Stimulated activated CD8-positive, alpha-beta memory T cell treated with anti-CD3 and anti-CD28 coated beads, Interleukin-12 subunit alpha, Interleukin-12 subunit beta, amount 100 ng/mL, for 1 hour (primary cell): ENCODE measurements at regions not wholly inside any gene's neighbourhood (a gene's known extent, or its start where the extent isn't known, plus 50 kb on each side); places are given as distances from the start of the nearest gene placed in this dataset.
"Not testable (repeated sequence)": the region's sequence is repeated elsewhere in the genome, so short reads cannot be mapped to it uniquely, and the experiment has no call there.

Experiments used
- DNase-seq: peaks from one replicate; pipeline ENCODE4 v3.0.0-alpha.2; 2020; ENCODE audit warnings: low read depth

DNA sequence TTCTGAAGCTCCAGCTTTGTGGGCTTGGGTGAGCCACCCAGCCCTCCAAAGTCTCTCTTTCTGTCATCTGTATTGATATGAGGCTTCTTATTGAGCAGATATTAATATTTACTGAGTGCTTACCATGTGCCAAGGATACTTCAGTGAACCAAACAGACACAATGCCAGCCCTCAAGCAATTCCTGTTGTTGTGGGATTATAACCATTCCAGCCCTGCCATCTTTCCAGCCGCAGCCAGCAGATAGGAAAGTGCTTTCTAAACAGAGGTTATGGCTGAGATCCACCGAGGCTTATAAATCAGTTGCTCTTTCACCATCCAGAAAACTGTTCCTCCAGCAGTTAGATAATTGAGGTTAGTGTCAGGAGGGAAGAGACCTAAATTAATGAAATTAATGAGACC lies 137.7 kb upstream of the ALDH1B1 start:
- DNase-seq, result no peak

DNA sequence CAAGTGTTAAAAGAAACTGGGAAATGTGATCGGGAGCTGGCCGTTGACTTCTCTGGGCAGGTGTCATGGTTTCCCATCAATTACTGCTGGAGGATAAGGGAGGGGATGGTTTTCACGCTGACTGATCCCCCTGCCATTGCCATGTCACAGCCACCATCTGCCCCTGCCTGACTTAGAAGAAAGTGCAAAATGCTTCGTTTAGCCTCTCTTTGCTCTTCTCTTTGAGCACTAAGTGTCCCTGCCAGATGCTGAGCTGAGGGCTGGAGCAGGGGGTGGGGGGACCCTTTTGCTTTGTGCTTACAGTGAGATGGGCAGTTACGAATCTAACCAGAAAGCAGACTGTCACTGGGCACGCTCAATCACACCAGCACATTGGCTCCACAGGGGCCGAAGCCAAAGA lies 138.4 kb upstream of the ALDH1B1 start:
- DNase-seq, result no peak

GRCh38 chr9:38253200-38253599 lies 139.3 kb upstream of the ALDH1B1 start:
- no peak for DNase-seq

DNA sequence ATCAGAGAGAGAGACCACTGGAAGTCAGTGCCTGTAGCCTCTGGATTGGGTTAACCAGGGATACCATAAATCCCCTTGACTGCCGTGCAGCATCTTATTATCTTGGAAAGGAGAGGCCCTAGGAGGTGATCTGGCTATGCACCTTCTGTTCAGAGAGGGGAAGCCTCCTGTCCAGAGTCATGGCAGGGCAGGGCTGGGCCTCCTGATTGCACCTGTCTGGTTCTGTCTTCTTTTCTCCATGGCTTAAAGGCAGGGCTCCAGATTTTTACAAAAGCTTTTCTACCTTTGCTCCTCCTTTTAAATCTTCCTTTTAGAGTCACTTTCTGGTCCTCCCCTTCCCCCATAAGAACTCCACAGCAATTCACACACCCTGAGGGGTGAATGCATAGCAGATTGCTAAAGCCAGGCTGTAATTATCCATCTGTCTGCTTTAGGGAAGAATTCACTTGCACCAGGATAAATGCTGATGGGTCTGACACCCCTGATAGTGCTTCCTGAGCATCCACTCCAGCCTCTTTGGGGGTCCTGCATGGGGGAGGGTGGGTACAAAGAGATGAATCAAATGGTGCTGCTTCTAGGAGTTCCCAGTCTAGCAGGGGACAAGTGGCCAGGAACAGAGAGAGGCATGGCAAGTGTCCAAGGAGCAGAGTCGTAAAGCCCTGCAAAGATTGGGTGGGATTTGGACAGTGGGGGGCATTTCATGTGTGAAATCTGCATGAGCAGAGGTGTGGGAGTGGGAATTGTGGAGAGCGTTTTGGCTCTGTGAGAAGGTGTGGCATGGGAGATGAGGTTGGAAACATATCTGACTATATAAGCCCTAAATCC lies 141.3 kb upstream of the ALDH1B1 start:
- DNase-seq, result no peak

DNA sequence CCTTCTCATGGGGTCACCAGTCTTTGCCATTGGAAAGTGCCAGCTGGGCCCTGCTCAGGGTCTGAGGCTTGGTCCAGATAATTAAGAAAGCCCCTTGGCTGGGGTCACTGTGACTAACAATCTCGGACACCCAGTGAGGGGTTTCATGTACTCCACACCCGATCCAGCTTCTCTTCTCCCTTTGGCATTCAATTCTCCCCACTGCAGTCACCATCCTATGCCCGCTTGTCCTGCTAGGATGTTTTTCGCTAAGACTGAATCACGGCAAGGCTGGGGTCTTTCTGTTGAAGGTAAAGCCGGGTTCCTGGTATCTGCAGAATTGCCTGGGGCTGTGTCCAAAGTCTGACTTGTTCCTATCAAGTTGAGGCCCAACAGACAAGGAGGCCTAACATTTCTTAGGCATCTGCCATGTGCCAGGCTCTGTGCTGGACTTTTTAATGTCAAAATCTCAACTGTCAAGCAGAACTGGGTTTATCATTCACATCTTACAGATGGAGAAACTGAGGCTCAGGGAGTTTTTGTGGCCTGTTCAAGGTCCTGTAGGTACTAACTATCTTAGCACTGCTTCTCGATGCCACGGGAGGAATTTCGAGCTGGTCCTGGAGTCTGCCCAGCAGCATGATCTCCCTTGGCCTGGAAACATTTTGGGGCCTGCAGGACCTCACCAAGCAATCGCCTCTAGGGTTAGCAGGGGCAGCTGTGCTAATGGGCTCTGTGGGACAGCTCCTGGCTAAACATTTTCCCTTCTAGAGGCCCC lies 142.0 kb upstream of the ALDH1B1 start:
- no peak for DNase-seq

DNA sequence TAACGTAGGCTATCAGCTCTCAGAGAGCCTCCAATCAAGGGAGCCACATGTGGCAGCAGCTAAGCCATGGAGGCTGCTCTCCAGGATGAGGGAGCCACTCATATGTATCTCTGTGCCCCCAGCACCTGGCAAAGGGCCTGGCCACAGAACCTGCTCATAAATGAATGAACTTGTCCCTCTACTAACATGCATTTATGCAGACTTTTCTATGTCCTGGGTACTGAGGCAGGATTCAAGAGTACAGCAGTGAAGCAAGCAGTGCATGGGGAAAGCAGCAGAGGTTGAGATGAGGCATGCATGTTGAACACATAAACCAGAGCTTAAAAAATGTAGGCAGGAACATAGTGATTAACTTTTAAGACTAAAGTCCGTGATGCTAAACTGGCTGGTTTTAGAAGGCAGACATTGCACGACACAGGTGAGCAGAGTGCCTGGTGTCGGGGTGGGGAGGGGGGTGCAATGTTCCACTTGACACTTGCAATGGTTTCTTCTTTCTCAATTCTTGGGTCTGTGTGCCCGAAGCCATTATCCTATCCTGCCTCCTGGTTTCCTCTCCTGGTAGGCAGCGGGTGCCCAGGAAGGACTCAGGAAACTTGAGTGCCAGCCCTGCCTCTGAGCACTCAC lies 142.8 kb upstream of the ALDH1B1 start:
- no peak for DNase-seq

- DNase-seq, result no peak
Measured at GRCh38 chr9:38249049-38249448, 143.5 kb upstream of the ALDH1B1 start.

DNA sequence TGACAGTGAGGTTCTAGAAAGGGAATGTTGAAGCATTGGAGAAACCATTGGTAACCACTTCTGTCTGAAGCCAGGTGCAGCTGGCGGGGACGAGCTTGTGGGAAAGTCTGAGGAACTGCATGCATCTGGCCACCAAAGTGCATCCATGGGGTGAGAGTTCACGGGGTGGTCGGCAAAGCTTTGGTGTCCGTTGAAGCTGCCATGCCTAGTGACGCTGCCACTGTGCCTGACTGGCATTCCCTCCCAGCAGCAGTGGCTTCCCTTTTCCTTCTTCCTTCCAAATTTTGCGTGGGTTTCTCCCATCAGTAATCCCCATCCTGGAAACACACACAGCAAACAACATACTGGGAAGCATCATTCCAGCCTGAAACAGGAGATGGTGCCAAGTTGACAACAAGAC lies 145.7 kb upstream of the ALDH1B1 start:
- no peak for DNase-seq

- no peak for DNase-seq
Measured at GRCh38 chr9:38244971-38245370, 147.5 kb upstream of the ALDH1B1 start.

DNA sequence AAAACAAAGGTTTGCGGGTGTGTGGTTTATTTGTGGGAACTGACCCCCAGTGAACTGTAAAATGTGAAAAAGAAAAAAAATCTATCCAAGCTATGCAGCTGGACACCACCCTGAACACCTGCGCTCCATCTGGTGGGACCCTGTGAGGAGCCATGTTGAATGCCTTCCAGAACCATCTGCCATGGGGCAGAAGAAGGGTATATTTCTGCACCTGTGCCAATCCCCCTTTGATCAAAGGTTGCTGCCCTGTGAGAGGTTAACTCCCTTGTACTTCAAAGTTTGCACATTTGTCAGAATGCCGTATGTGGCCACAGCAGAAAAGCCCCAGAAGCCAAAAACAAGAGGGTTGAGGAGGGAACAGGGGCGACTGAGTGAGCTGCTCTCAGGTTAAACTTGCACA lies 148.5 kb upstream of the ALDH1B1 start:
- DNase-seq, result no peak

- not testable (repeated sequence) for DNase-seq
Measured at GRCh38 chr9:38242151-38242550, 150.4 kb upstream of the ALDH1B1 start.

GRCh38 chr9:38240051-38240450 lies 152.5 kb upstream of the ALDH1B1 start:
- no peak for DNase-seq

GRCh38 chr9:38235244-38235643 lies 157.3 kb upstream of the ALDH1B1 start:
- DNase-seq, result no peak

DNA sequence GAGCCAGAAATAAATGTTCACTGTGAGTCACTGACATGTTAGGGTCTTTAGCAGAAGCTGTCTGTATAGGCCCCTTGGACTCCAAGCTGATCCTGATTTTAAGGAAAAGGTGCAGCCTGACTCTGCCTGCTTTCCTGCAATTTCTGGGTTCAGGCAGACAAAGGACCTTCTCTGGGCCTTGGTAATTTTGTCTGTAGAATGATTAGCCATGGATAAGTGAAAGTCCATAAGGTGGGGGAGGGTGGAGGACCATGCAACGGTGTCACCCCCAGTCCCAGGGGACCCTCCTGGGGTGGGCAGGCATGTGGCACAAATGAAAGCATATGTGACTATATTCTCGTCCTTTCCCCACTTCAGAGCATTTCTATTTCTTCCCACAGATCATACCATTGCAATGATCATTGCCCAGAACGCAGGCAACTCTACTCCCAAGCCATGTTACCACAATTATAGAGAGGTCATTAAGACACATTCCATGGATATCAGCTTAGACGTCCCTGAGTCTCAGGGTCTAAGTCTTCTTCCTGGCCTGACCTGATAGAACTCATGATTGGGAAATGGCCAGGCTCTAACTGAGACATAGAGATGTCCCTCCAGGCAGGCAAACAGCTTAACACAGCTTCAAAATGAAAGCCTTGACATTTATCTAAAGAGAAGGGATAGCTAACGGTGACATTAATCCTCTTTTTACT lies 157.9 kb upstream of the ALDH1B1 start:
- DNase-seq, result no peak

GRCh38 chr9:38233796-38234355 lies 158.6 kb upstream of the ALDH1B1 start:
- no peak for DNase-seq

DNA sequence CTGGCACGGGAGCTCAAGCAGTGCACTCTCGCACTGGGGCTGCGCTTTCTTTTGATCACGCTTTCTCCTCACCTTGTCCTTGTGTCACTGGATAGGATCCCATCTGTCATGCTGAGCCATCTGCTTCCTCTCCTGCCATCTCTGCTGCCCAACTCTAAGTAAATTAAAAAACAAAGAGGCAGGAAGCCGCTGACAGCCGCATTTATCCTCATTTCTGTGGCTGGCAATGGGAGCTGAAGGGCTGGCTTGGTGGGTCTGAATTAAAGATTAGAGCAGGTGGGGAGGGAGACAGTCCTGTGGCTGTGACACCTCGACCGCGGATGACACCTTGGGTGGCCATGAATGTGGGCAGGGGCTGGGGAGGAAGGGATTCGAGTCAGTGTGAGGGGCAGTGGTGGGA lies 159.2 kb upstream of the ALDH1B1 start:
- no peak for DNase-seq

DNA sequence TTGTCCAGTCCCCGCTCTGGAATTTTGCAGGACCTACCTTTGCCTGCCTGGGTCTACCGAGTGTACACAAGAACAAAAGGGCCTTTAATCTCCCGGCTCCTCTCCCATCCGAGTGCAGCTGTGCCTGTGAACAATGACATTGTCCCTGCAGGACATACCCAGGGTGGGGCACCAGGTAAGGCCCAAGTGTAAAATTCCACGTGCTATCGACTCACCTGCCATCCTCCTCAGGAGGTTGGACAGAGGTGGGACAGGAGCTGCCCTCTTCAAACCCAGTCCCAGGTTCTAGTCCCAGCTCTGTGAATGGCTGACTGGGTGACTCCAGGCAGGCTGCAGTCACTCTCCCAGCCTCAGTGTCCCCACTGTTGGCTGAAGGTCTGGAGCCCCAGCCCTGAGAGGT lies 159.6 kb upstream of the ALDH1B1 start:
- no peak for DNase-seq

GRCh38 chr9:38229504-38230155 lies 160.6 kb upstream of the SHB start:
- DNase-seq, result no peak

- no peak for DNase-seq
Measured at GRCh38 chr9:38229104-38229500, 160.1 kb upstream of the SHB start.

DNA sequence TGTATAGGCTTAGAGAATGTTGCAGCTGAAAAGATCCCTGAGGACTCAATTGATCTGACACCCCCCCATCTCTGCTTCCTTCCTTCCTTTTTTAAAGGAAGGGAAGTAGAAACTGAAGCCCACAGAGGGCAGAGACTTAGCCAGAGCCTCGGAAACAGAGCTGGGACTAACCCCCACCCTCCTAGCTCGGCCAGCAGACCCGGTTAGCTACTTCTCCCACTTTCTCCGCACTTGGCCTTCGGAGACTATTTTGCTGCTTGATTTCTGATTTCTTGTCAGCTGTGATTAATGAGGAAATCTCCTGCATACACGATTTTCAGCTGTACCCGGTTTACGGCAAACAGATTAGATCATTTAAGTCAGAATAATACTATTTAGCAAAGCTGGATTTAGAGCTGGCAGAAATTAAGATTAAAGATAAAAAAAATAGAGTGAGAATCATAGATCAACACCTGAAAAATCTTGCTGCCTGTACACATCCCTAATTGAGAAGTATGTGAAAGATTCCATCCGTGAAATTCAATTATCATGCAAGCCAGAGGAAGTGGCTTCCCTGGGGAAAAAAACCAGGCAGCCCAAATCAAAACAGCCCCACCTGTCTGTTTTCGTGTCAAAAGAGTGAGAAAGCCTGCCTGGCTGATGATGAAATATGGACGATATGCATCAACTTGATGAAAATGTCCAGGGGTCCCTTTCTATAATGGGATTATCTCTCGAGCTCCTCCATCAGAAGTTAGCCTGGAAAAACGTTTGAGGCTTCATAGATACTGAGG lies 159.5 kb upstream of the SHB start:
- no peak for DNase-seq

DNA sequence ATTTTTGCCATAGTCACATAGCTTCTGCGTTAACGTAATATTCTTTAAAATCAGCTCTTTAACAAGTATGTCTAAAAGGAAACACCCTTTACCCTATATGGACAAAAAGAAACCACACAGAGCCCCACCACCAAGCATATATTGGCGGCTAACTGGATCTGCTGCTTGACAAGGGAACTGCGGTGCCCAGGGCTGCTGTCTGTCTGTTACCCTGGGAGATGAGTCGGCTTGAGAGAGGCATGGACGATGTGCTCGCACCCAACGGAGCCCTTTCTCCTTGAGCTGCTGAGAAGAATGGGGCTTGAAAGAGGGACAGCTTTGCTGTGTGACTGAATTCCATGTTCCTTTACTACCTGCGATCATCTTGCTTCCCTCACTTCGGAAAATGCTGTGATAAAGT lies 158.6 kb upstream of the SHB start:
- DNase-seq, result no peak
